SU-DHL-6 (cell line): ENCODE measurements at regions not wholly inside any gene's neighbourhood (a gene's known extent, or its start where the extent isn't known, plus 50 kb on each side); places are given as distances from the start of the nearest gene placed in this dataset.

Source experiments
- EZH2phosphoT487 ChIP-seq: fragments of 200-600 bp; sonication (generic), shearing (Covaris generic); conservative IDR thresholded peaks from 2 replicates; pipeline ENCODE4 v1.6.1; 2018; ENCODE audit warnings: mild to moderate bottlenecking, antibody characterized with exemption, low read length, moderate library complexity, mixed read lengths
- TF ChIP-seq, protein P1 (sequence below): fragments of 200-600 bp; sonication (generic); IDR thresholded peaks from one replicate; pipeline ENCODE4 v1.5.1; 2017; ENCODE audit warnings: antibody characterized with exemption, mild to moderate bottlenecking, low read length, moderate library complexity; ENCODE audit not compliant: insufficient read depth, poor library complexity, severe bottlenecking

DNA sequence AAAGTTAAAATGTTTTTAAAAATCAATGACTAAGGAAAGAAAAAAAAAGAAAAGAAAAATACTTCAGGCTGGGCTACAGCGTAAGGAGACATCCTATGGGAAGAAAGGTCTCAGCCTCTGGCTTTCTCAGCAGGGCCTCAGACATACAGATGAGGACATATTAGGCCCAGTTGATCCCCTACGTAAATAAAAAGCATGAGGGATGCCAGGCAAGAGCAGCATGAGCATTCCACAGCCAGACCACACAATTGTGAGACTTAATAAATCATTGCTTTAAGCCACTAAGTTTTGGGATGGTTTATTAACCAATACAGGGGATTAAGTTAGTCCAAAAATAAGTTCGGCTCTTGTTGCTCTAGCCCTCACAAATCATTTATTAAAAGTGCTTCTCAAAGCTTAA lies 394.1 kb upstream of the NECTIN3 start:
- TF ChIP-seq, protein P1, sequence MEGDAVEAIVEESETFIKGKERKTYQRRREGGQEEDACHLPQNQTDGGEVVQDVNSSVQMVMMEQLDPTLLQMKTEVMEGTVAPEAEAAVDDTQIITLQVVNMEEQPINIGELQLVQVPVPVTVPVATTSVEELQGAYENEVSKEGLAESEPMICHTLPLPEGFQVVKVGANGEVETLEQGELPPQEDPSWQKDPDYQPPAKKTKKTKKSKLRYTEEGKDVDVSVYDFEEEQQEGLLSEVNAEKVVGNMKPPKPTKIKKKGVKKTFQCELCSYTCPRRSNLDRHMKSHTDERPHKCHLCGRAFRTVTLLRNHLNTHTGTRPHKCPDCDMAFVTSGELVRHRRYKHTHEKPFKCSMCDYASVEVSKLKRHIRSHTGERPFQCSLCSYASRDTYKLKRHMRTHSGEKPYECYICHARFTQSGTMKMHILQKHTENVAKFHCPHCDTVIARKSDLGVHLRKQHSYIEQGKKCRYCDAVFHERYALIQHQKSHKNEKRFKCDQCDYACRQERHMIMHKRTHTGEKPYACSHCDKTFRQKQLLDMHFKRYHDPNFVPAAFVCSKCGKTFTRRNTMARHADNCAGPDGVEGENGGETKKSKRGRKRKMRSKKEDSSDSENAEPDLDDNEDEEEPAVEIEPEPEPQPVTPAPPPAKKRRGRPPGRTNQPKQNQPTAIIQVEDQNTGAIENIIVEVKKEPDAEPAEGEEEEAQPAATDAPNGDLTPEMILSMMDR, result no peak
- no peak for TF ChIP-seq EZH2phosphoT487
